Liver (tissue), 3 donors: ENCODE measurements at regions not wholly inside any gene's neighbourhood (a gene's known extent, or its start where the extent isn't known, plus 50 kb on each side); places are given as distances from the start of the nearest gene placed in this dataset.

ENCODE experiments used
- ATF3 ChIP-seq: IDR thresholded peaks from 2 replicates; pipeline ENCODE4 v1.6.1; 2016; ENCODE audit warnings: antibody characterized with exemption
- CTCF ChIP-seq: fragments of 150-350 bp; IDR thresholded peaks from 2 replicates; pipeline ENCODE4 v1.5.1; 2017; ENCODE audit warnings: improper control_type of control experiment, low read depth, low read length; ENCODE audit not compliant: missing input control
- GABPA ChIP-seq, 2 donors: IDR thresholded peaks in 1 of 2; conservative IDR thresholded peaks in 1 of 2; 2 replicates each; pipeline ENCODE4 v1.6.1; 2016; ENCODE audit warnings: antibody characterized with exemption in 2 of 2, mild to moderate bottlenecking in 1 of 2, moderate library complexity in 1 of 2
- JUND ChIP-seq, 2 donors: IDR thresholded peaks; 2 replicates each; pipeline ENCODE4 v1.6.1; 2016; ENCODE audit warnings: antibody characterized with exemption in 2 of 2
- MAX ChIP-seq: IDR thresholded peaks from 2 replicates; pipeline ENCODE4 v1.6.1; 2016; ENCODE audit warnings: antibody characterized with exemption
- RAD21 ChIP-seq, 2 donors: IDR thresholded peaks; 2 replicates each; pipeline ENCODE4 v1.6.1; 2016; ENCODE audit warnings: antibody characterized with exemption in 2 of 2, mild to moderate bottlenecking in 2 of 2
- YY1 ChIP-seq: IDR thresholded peaks from 2 replicates; pipeline ENCODE4 v1.6.1; 2016; ENCODE audit warnings: antibody characterized with exemption, mild to moderate bottlenecking
- ZBTB33 ChIP-seq: IDR thresholded peaks from 2 replicates; pipeline ENCODE4 v1.6.1; 2016; ENCODE audit warnings: antibody characterized with exemption
- donor health status: healthy.
- donor health status: healthy.

- no peak for TF ChIP-seq CTCF
- TF ChIP-seq MAX = no peak
- no peak for TF ChIP-seq RAD21 (IDR thresholded peaks at IDR 0.05)
- no peak for TF ChIP-seq YY1
- TF ChIP-seq JUND (IDR thresholded peaks at IDR 0.05) = no peak
- no peak for TF ChIP-seq ATF3
- TF ChIP-seq GABPA (IDR thresholded peaks at IDR 0.05 in 1 of 2, conservative IDR thresholded peaks at IDR 0.05 in 1 of 2) = no peak
- no peak for TF ChIP-seq ZBTB33
Measured at GRCh38 chr6:147909640-147910039, 401.1 kb downstream of the SAMD5 start.
